T-helper 1 cell (primary cell): ENCODE measurements at regions not wholly inside any gene's neighbourhood (a gene's known extent, or its start where the extent isn't known, plus 50 kb on each side); places are given as distances from the start of the nearest gene placed in this dataset.

Experiments used
- DNase-seq, 5 donors: peaks; one replicate each; pipeline ENCODE4 v3.0.0-alpha.2; 2012 to 2020

- DNase-seq = no peak
These were observed 637.9 kb downstream of the NLGN4Y start for GRCh38 chrY:15162211-15162610.

- no peak for DNase-seq
These were observed 655.6 kb downstream of the NLGN4Y start for GRCh38 chrY:15179890-15180289.

GRCh38 chrY:15229056-15229455, 704.7 kb downstream of the NLGN4Y start:
- DNase-seq = no peak

- no peak for DNase-seq
These were observed 715.3 kb downstream of the NLGN4Y start for GRCh38 chrY:15239596-15240132.

GRCh38 chrY:15259286-15259685, 735.0 kb downstream of the NLGN4Y start:
- DNase-seq = no peak

- DNase-seq = no peak
These were observed 762.2 kb downstream of the NLGN4Y start for GRCh38 chrY:15286572-15286971.

GRCh38 chrY:15289821-15290220, 765.5 kb downstream of the NLGN4Y start:
- DNase-seq = no peak

- DNase-seq = no peak
These were observed 768.6 kb downstream of the NLGN4Y start for GRCh38 chrY:15292881-15293280.

- no peak for DNase-seq
These were observed 777.5 kb downstream of the NLGN4Y start for GRCh38 chrY:15301879-15302278.

GRCh38 chrY:15312166-15312565, 787.8 kb downstream of the NLGN4Y start:
- DNase-seq = no peak

GRCh38 chrY:15324189-15324588, 799.9 kb downstream of the NLGN4Y start:
- no peak for DNase-seq

- DNase-seq = no peak
These were observed 800.9 kb downstream of the NLGN4Y start for GRCh38 chrY:15325201-15325600.

- DNase-seq = no peak
These were observed 802.3 kb downstream of the NLGN4Y start for GRCh38 chrY:15326673-15327072.

- DNase-seq = no peak
These were observed 804.5 kb downstream of the NLGN4Y start for GRCh38 chrY:15328848-15329247.

GRCh38 chrY:15343522-15343921, 819.2 kb downstream of the NLGN4Y start:
- DNase-seq = no peak

GRCh38 chrY:15345471-15346155, 821.3 kb downstream of the NLGN4Y start:
- DNase-seq = no peak

- no peak for DNase-seq
These were observed 825.0 kb downstream of the NLGN4Y start for GRCh38 chrY:15349351-15349750.

- no peak for DNase-seq
These were observed 831.0 kb downstream of the NLGN4Y start for GRCh38 chrY:15355321-15355720.

GRCh38 chrY:15360471-15360870, 836.1 kb downstream of the NLGN4Y start:
- no peak for DNase-seq

- DNase-seq = no peak
These were observed 840.7 kb downstream of the NLGN4Y start for GRCh38 chrY:15364996-15365395.

GRCh38 chrY:15368786-15369185, 844.5 kb downstream of the NLGN4Y start:
- DNase-seq = no peak

GRCh38 chrY:15385178-15385577, 860.8 kb downstream of the NLGN4Y start:
- no peak for DNase-seq

GRCh38 chrY:15397556-15398280, 873.4 kb downstream of the NLGN4Y start:
- DNase-seq = no peak

- no peak for DNase-seq
These were observed 878.1 kb downstream of the NLGN4Y start for GRCh38 chrY:15402451-15402850.
